ENCODE measurements at regions not wholly inside any gene's neighbourhood (a gene's known extent, or its start where the extent isn't known, plus 50 kb on each side); places are given as distances from the start of the nearest gene placed in this dataset.

DNA sequence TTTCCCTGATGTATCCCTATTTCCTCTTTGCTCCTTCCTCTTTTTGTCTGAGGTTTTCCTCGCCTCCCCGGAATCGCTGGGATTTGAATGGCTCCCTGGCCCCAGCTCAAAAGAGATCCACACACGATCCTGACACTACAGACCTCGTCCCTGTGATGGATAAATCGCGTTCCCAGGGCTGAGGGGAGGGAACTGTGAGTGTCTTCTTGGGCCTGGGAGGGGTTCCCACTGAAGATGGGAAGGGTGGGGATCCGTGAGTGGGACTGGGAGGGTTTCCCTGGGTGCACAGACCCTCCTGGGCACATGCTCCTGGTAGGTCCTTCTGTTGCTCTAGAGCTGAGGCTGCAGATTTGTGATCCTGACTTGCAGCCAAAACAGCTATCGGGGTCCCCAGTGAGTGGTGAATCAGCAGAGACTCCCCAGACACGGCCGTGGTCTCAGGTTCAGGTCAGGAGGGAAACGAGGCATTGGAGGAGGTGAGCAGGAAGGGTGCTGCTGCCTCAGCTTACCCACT is 591.0 kb downstream of the PTPRU start:
- H3K9me3 Mint-ChIP-seq: peaks cover 15% of the 10 kb centered on the region; the same call in 1 of the 2 replicates
- TF ChIP-seq, protein P1, sequence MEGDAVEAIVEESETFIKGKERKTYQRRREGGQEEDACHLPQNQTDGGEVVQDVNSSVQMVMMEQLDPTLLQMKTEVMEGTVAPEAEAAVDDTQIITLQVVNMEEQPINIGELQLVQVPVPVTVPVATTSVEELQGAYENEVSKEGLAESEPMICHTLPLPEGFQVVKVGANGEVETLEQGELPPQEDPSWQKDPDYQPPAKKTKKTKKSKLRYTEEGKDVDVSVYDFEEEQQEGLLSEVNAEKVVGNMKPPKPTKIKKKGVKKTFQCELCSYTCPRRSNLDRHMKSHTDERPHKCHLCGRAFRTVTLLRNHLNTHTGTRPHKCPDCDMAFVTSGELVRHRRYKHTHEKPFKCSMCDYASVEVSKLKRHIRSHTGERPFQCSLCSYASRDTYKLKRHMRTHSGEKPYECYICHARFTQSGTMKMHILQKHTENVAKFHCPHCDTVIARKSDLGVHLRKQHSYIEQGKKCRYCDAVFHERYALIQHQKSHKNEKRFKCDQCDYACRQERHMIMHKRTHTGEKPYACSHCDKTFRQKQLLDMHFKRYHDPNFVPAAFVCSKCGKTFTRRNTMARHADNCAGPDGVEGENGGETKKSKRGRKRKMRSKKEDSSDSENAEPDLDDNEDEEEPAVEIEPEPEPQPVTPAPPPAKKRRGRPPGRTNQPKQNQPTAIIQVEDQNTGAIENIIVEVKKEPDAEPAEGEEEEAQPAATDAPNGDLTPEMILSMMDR (IDR thresholded peaks at IDR 0.05): no peak
- no peak overlapping the region for H3K27ac Mint-ChIP-seq
- H3K4me3 Mint-ChIP-seq: no peak overlapping the region
- DNase-seq: no peak
- H3K4me1 Mint-ChIP-seq (ENCODE audit: low read depth): no peaks in the 10 kb centered on the region
- no peaks in the 10 kb centered on the region for H3K36me3 Mint-ChIP-seq (ENCODE audit: low read depth)
- peaks cover 2% of the 10 kb centered on the region; the same call in 1 of the 2 replicates for H3K27me3 Mint-ChIP-seq (ENCODE audit: insufficient read depth)

DNA sequence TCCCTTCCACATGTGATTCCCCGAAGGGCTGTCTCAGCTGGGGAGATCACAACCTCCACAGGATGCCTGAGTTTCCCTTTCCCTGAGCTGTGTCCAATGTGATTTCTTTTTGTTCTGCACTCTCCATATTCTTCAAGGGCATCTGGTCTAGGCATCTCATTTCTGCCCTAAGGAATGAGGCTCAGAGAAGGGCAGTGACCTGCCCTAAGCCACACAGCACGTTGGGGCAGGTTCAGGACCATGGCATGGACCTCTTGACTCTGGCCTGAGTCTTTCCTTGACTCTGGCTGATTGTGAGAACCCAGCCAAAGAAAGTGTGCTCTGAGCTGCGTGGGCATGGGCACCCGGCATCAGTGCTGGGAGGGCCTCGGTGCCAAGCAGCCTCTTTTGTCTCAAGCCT is 590.3 kb downstream of the PTPRU start:
- H3K27ac Mint-ChIP-seq: no peak overlapping the region

DNA sequence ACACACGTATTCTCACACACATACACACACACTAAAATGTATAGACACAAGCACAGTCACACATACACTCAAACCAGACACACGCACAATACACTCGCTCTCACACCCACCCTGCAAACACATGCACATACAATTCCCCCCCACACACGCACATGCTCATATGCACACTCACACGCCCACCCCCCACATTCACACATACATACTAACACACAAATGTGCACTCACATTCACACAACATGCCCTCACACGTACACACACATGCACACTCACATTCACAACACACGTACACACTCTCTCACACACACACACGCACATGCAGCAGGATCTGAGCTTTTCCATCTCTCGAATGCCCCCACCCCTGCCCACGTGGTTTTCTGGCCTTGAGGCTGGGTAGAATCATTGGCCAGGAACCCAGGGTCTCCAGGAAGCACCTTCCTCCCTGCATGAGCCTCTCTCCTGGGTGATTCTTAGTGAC is 589.7 kb downstream of the PTPRU start:
- H3K36me3 Mint-ChIP-seq (ENCODE audit: low read depth): no peaks in the 10 kb centered on the region
- H3K4me1 Mint-ChIP-seq (ENCODE audit: low read depth): no peaks in the 10 kb centered on the region
- peaks cover 2% of the 10 kb centered on the region; the same call in 1 of the 2 replicates for H3K27me3 Mint-ChIP-seq (ENCODE audit: insufficient read depth)
- peaks cover 19% of the 10 kb centered on the region for H3K9me3 Mint-ChIP-seq
- no peak overlapping the region for H3K27ac Mint-ChIP-seq
- no peak for DNase-seq
- TF ChIP-seq, protein P1 (IDR thresholded peaks at IDR 0.05): no peak
- H3K4me3 Mint-ChIP-seq: no peak overlapping the region

More for the DNA sequence above, 590.3 kb downstream of the PTPRU start:
- Mint-ChIP-seq H3K9me3 (peaks cover 15% of the 10 kb centered on the region; the same call in 1 of the 2 replicates), H3K27me3 (ENCODE audit: insufficient read depth) (peaks cover 2% of the 10 kb centered on the region; the same call in 1 of the 2 replicates), H3K36me3 (ENCODE audit: low read depth) (no peaks in the 10 kb centered on the region), H3K4me1 (ENCODE audit: low read depth) (no peaks in the 10 kb centered on the region), H3K4me3 (no peak overlapping the region)
- DNase-seq: no peak
- TF ChIP-seq, protein P1 (IDR thresholded peaks at IDR 0.05): no peak

DNA sequence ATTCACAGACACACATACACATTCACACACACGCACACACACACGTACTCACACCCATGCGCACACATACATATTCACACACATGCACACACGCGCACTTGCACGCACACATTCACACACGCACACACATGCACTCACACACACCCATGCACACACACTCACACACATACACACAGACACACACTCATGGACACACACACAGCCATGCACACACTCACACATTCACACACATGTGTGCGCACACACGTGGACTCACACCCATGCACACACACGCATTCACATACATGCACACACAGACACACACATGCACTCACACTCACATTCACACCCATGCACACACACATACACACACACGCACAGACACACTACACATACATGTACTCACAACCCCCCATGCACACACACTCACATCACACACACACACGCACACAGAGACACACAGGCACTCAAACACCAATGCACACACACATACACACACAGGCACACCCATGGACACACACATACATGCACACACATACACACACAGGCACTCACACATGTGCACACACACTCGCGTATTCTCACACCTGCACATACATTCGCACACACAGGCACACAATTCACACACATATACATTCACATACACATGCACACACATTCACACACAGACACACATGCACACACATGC is 589.1 kb downstream of the PTPRU start:
- Mint-ChIP-seq H3K36me3 (ENCODE audit: low read depth) (no peaks in the 10 kb centered on the region), H3K4me1 (ENCODE audit: low read depth) (no peaks in the 10 kb centered on the region), H3K4me3 (no peak overlapping the region), H3K27ac (no peak overlapping the region), H3K27me3 (ENCODE audit: insufficient read depth) (peaks cover 2% of the 10 kb centered on the region; the same call in 1 of the 2 replicates), H3K9me3 (peaks cover 23% of the 10 kb centered on the region)
- TF ChIP-seq, protein P1 (IDR thresholded peaks at IDR 0.05): no peak
- no peak for DNase-seq

DNA sequence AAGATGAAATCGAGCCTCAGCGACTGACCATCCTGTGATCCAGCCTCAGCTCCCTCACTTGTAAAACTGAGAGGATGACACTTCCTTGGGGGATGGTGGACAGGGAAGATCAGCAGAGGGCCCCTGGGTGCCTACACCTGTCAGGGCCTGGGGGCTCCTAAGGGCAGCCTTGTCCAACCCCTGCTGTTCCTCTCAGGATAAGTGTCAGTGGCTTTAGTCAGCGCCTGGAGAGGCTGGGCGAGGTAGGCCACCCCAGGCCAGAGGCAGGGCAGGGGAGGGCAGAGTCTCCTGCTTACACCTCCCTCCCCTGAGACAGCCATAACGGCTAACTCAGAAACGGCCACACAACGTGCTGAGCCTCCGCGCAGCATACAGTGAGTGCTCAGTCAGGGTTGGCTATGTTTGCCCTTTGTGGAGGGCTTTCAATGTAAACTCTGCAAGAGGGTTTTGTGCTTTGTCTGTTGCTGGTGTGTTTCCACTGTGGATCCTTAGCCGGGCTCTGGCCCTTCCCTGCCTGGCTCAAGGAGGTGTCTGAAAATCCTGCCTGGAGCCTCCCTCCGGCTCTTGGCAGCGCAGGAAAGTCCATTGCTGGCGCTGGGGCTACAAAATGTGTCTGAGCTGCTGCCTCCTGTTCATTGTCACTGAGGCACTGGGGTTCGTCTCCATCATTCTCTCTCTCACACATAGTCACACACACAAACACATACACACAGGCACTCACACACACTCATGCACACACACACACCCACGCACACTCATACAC is 588.4 kb downstream of the PTPRU start:
- H3K36me3 Mint-ChIP-seq (ENCODE audit: low read depth): no peaks in the 10 kb centered on the region

More for the DNA sequence above, 588.4 kb downstream of the PTPRU start:
- H3K27me3 Mint-ChIP-seq (ENCODE audit: insufficient read depth): peaks cover 2% of the 10 kb centered on the region; the same call in 1 of the 2 replicates
- no peak overlapping the region for H3K4me3 Mint-ChIP-seq
- TF ChIP-seq, protein P1 (IDR thresholded peaks at IDR 0.05): no peak
- H3K27ac Mint-ChIP-seq: no peak overlapping the region
- H3K9me3 Mint-ChIP-seq: peaks cover 18% of the 10 kb centered on the region
- DNase-seq: no peak
- H3K4me1 Mint-ChIP-seq (ENCODE audit: low read depth): no peaks in the 10 kb centered on the region

Data from HFFc6 (cell line).